ENCODE measurements at regions not wholly inside any gene's neighbourhood (a gene's known extent, or its start where the extent isn't known, plus 50 kb on each side); places are given as distances from the start of the nearest gene placed in this dataset.
A peak's percentile ranks its signal among the peaks of the same experiment; 100 is the strongest.

DNA sequence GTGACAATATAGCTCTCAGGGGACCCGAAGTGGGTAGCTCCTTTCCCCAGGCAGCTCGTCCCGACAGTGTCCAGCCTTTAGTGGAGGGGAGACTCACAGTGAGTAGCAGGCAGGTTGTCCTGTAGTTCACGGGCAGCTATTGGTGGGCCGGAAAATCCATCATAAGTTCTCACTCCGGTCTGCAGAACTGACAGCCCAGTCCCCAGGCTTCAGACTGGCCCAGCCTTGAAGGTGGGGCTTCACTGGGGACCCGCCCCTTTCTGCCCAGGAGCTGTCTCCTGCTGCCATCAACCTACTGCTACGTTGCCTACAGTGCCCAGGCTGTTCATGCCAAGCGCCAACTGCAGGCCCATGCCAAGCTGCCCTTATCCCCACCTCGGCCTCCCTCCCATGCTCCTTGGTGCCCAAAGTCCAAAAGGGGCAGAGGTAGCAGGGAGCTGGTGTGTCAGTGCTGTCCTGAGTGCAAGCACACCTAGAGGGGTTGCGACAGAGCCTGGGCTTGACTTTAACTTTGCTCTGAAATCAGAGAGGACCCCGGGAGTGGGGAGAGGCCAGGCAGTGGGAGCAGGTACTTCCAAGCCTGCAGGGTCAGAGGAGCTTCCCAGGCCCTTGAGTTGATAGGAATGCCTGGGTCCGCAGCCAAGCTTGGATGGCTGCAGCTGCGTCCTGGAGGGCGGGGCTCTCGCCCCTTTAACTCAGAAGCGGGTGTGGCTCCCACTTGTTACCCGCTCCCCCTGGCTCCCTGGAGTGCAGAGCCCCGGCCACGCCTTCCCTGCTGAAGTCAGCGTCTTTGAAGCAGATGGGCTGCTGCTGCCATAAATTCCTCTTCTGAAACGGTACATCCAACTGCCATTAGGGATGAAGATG is 1144.3 kb upstream of the NCAM2 start:
- no peak overlapping the region for H2AFZ ChIP-seq (ENCODE audit: insufficient read depth, low read length, poor library complexity)
- peaks cover 6% of the 10 kb centered on the region for H3K9me3 ChIP-seq (ENCODE audit: insufficient read depth, low read depth, low read length)
- no peak overlapping the region for H3K27ac ChIP-seq (ENCODE audit: low read depth, low read length)
- H3K4me2 ChIP-seq (ENCODE audit: low read length): no peak overlapping the region
- H3K23ac ChIP-seq (ENCODE audit: low read length): no peak overlapping the region
- no peak overlapping the region for H2AK5ac ChIP-seq (ENCODE audit: low read length)
- H4K91ac ChIP-seq (ENCODE audit: low read depth, low read length): no peak overlapping the region
- no peaks in the 10 kb centered on the region for H3K36me3 ChIP-seq (ENCODE audit: control insufficient read depth in 1 of 2, insufficient read depth in 2 of 2, low read length in 2 of 2)
- no peak overlapping the region for H3K4me3 ChIP-seq (ENCODE audit: low read depth, low read length)
- H4K8ac ChIP-seq (ENCODE audit: low read depth, low read length): no peak overlapping the region
- H2BK120ac ChIP-seq (ENCODE audit: insufficient read depth, low read length, poor library complexity): no peak overlapping the region
- H2BK5ac ChIP-seq (ENCODE audit: low read depth, low read length, poor library complexity): no peak overlapping the region
- no peaks in the 10 kb centered on the region for H3K27me3 ChIP-seq (ENCODE audit: insufficient read depth, low read length)
- no CpG with 5 or more reads among the region's 22 CpGs for WGBS (ENCODE audit: extremely low coverage, insufficient coverage, insufficient read length)
- H3K79me2 ChIP-seq (ENCODE audit: control insufficient read depth, insufficient read depth, low read length, poor library complexity): no peaks in the 10 kb centered on the region
- H3K79me1 ChIP-seq (ENCODE audit: low read length): no peaks in the 10 kb centered on the region
- no peaks in the 10 kb centered on the region for H3K4me1 ChIP-seq (ENCODE audit: control insufficient read depth in 1 of 2, insufficient read depth in 2 of 2, low read length in 2 of 2)
- H3K14ac ChIP-seq (ENCODE audit: low read length): no peak overlapping the region
- H3K9ac ChIP-seq (ENCODE audit: low read length): no peak overlapping the region
- no peak overlapping the region for H2BK12ac ChIP-seq (ENCODE audit: low read length)
- no peak overlapping the region for H3K4ac ChIP-seq (ENCODE audit: low read depth, low read length)
- H4K12ac ChIP-seq (ENCODE audit: low read depth, low read length): no peak overlapping the region
- no peak for DNase-seq
- no peak overlapping the region for H3K18ac ChIP-seq (ENCODE audit: low read length)

DNA sequence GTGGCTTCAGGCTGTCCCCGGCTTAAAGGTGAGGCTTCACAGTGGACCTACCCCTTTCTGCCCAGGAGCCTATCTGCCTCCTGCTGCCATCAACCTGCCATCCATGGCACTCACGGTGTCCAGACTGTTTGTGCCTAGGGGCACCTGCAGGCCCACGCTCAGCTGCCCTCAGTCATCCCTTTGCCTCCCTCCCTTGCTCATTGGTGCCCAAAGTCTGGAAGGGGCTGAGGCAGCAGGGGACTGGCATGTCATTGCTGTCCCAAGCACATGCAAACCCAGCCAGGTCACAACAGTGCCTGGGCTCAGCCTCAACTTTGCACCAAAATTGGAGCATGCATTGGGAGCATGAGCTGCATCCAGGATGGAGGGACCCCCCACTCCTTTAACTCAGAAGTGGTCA is 1142.7 kb upstream of the NCAM2 start:
- H2AFZ ChIP-seq (ENCODE audit: insufficient read depth, low read length, poor library complexity): no peak overlapping the region
- H4K91ac ChIP-seq (ENCODE audit: low read depth, low read length): no peak overlapping the region
- no peak overlapping the region for H3K9ac ChIP-seq (ENCODE audit: low read length)
- H3K9me3 ChIP-seq (ENCODE audit: insufficient read depth, low read depth, low read length): peaks cover 6% of the 10 kb centered on the region
- no peak for DNase-seq
- peak overlapping the region; percentile 25 for H3K4me3 ChIP-seq (ENCODE audit: low read depth, low read length)
- no CpG with 5 or more reads among the region's 3 CpGs for WGBS (ENCODE audit: extremely low coverage, insufficient coverage, insufficient read length)
- no peak overlapping the region for H2BK12ac ChIP-seq (ENCODE audit: low read length)
- no peak overlapping the region for H3K4ac ChIP-seq (ENCODE audit: low read depth, low read length)
- no peak overlapping the region for H3K18ac ChIP-seq (ENCODE audit: low read length)
- no peak overlapping the region for H2AK5ac ChIP-seq (ENCODE audit: low read length)
- H3K4me2 ChIP-seq (ENCODE audit: low read length): no peak overlapping the region
- no peaks in the 10 kb centered on the region for H3K27me3 ChIP-seq (ENCODE audit: insufficient read depth, low read length)
- no peak overlapping the region for H2BK120ac ChIP-seq (ENCODE audit: insufficient read depth, low read length, poor library complexity)
- no peaks in the 10 kb centered on the region for H3K36me3 ChIP-seq (ENCODE audit: control insufficient read depth in 1 of 2, insufficient read depth in 2 of 2, low read length in 2 of 2)
- H3K14ac ChIP-seq (ENCODE audit: low read length): no peak overlapping the region
- H3K79me2 ChIP-seq (ENCODE audit: control insufficient read depth, insufficient read depth, low read length, poor library complexity): no peaks in the 10 kb centered on the region
- H3K27ac ChIP-seq (ENCODE audit: low read depth, low read length): no peak overlapping the region
- H2BK5ac ChIP-seq (ENCODE audit: low read depth, low read length, poor library complexity): no peak overlapping the region
- H3K4me1 ChIP-seq (ENCODE audit: control insufficient read depth in 1 of 2, insufficient read depth in 2 of 2, low read length in 2 of 2): no peaks in the 10 kb centered on the region
- H3K79me1 ChIP-seq (ENCODE audit: low read length): no peaks in the 10 kb centered on the region
- H3K23ac ChIP-seq (ENCODE audit: low read length): no peak overlapping the region
- no peak overlapping the region for H4K8ac ChIP-seq (ENCODE audit: low read depth, low read length)
- H4K12ac ChIP-seq (ENCODE audit: low read depth, low read length): no peak overlapping the region

GRCh38 chr21:19864476-19864875 is 1133.7 kb upstream of the NCAM2 start:
- Histone ChIP-seq H4K8ac (ENCODE audit: low read depth, low read length) (no peak overlapping the region), H3K18ac (ENCODE audit: low read length) (no peak overlapping the region), H3K9ac (ENCODE audit: low read length) (no peak overlapping the region), H3K36me3 (ENCODE audit: control insufficient read depth in 1 of 2, insufficient read depth in 2 of 2, low read length in 2 of 2) (no peaks in the 10 kb centered on the region), H3K4me2 (ENCODE audit: low read length) (no peak overlapping the region), H3K4me1 (ENCODE audit: control insufficient read depth in 1 of 2, insufficient read depth in 2 of 2, low read length in 2 of 2) (no peaks in the 10 kb centered on the region), H3K9me3 (ENCODE audit: insufficient read depth, low read depth, low read length) (no peaks in the 10 kb centered on the region), H3K79me1 (ENCODE audit: low read length) (no peaks in the 10 kb centered on the region), H4K91ac (ENCODE audit: low read depth, low read length) (no peak overlapping the region), H2BK12ac (ENCODE audit: low read length) (no peak overlapping the region), H2AK5ac (ENCODE audit: low read length) (no peak overlapping the region), H2BK5ac (ENCODE audit: low read depth, low read length, poor library complexity) (no peak overlapping the region), H3K79me2 (ENCODE audit: control insufficient read depth, insufficient read depth, low read length, poor library complexity) (no peaks in the 10 kb centered on the region), H2AFZ (ENCODE audit: insufficient read depth, low read length, poor library complexity) (no peak overlapping the region), H3K27ac (ENCODE audit: low read depth, low read length) (no peak overlapping the region), H2BK120ac (ENCODE audit: insufficient read depth, low read length, poor library complexity) (no peak overlapping the region), H3K4ac (ENCODE audit: low read depth, low read length) (no peak overlapping the region), H3K27me3 (ENCODE audit: insufficient read depth, low read length) (no peaks in the 10 kb centered on the region), H3K23ac (ENCODE audit: low read length) (no peak overlapping the region), H4K12ac (ENCODE audit: low read depth, low read length) (no peak overlapping the region), H3K14ac (ENCODE audit: low read length) (no peak overlapping the region), H3K4me3 (ENCODE audit: low read depth, low read length) (no peak overlapping the region)
- no peak for DNase-seq
- no CpG with 5 or more reads among the region's 2 CpGs for WGBS (ENCODE audit: extremely low coverage, insufficient coverage, insufficient read length)

GRCh38 chr21:19870682-19871081 is 1127.5 kb upstream of the NCAM2 start:
- WGBS (ENCODE audit: extremely low coverage, insufficient coverage, insufficient read length): no CpG with 5 or more reads among the region's 2 CpGs

More at GRCh38 chr21:19870682-19871081, 1127.5 kb upstream of the NCAM2 start:
- Histone ChIP-seq H2AK5ac (ENCODE audit: low read length) (no peak overlapping the region), H4K8ac (ENCODE audit: low read depth, low read length) (no peak overlapping the region), H3K27me3 (ENCODE audit: insufficient read depth, low read length) (no peaks in the 10 kb centered on the region), H3K4me3 (ENCODE audit: low read depth, low read length) (no peak overlapping the region), H3K9ac (ENCODE audit: low read length) (no peak overlapping the region), H2AFZ (ENCODE audit: insufficient read depth, low read length, poor library complexity) (no peak overlapping the region), H3K4ac (ENCODE audit: low read depth, low read length) (no peak overlapping the region), H4K91ac (ENCODE audit: low read depth, low read length) (no peak overlapping the region), H3K79me1 (ENCODE audit: low read length) (no peaks in the 10 kb centered on the region), H3K79me2 (ENCODE audit: control insufficient read depth, insufficient read depth, low read length, poor library complexity) (no peaks in the 10 kb centered on the region), H2BK120ac (ENCODE audit: insufficient read depth, low read length, poor library complexity) (no peak overlapping the region), H3K4me2 (ENCODE audit: low read length) (no peak overlapping the region), H2BK5ac (ENCODE audit: low read depth, low read length, poor library complexity) (no peak overlapping the region), H3K14ac (ENCODE audit: low read length) (no peak overlapping the region), H3K23ac (ENCODE audit: low read length) (no peak overlapping the region), H3K9me3 (ENCODE audit: insufficient read depth, low read depth, low read length) (no peaks in the 10 kb centered on the region), H4K12ac (ENCODE audit: low read depth, low read length) (no peak overlapping the region), H2BK12ac (ENCODE audit: low read length) (no peak overlapping the region), H3K27ac (ENCODE audit: low read depth, low read length) (no peak overlapping the region), H3K18ac (ENCODE audit: low read length) (no peak overlapping the region), H3K36me3 (ENCODE audit: control insufficient read depth in 1 of 2, insufficient read depth in 2 of 2, low read length in 2 of 2) (no peaks in the 10 kb centered on the region), H3K4me1 (ENCODE audit: control insufficient read depth in 1 of 2, insufficient read depth in 2 of 2, low read length in 2 of 2) (no peaks in the 10 kb centered on the region)
- DNase-seq: no peak
